ENCODE measurements at regions not wholly inside any gene's neighbourhood (a gene's known extent, or its start where the extent isn't known, plus 50 kb on each side); places are given as distances from the start of the nearest gene placed in this dataset.

GRCh38 chr4:125191232-125191631 is 123.5 kb upstream of the FAT4 start:
- no peak for DNase-seq (ENCODE audit: low spot score in 2 of 2)
- Histone ChIP-seq H3K27ac (no peak overlapping the region), H3K4me3 (no peak overlapping the region), H3K4me1 (no peaks in the 10 kb centered on the region), H3K36me3 (no peaks in the 10 kb centered on the region), H3K9me3 (no peaks in the 10 kb centered on the region), H3K27me3 (no peaks in the 10 kb centered on the region)
- intact Hi-C loops (cut with DNase I), result no loop called here
- TF ChIP-seq CTCF (IDR thresholded peaks at IDR 0.05), result no peak

GRCh38 chr4:125187226-125188176 is 127.3 kb upstream of the FAT4 start:
- Histone ChIP-seq H3K27me3 (no peaks in the 10 kb centered on the region), H3K4me3 (no peak overlapping the region), H3K36me3 (no peaks in the 10 kb centered on the region), H3K27ac (no peak overlapping the region), H3K9me3 (no peaks in the 10 kb centered on the region), H3K4me1 (no peaks in the 10 kb centered on the region)
- no peak for DNase-seq (ENCODE audit: low spot score in 2 of 2)
- TF ChIP-seq CTCF (IDR thresholded peaks at IDR 0.05), result no peak
- intact Hi-C loops (cut with DNase I), result no loop called here

GRCh38 chr4:125184116-125184515 is 130.6 kb upstream of the FAT4 start:
- no peak for TF ChIP-seq CTCF (IDR thresholded peaks at IDR 0.05)
- H3K9me3 ChIP-seq, result no peaks in the 10 kb centered on the region
- no peaks in the 10 kb centered on the region for H3K4me1 ChIP-seq
- DNase-seq (ENCODE audit: low spot score in 2 of 2), result no peak
- no peak overlapping the region for H3K27ac ChIP-seq
- no peaks in the 10 kb centered on the region for H3K36me3 ChIP-seq
- no peak overlapping the region for H3K4me3 ChIP-seq
- intact Hi-C loops (cut with DNase I), result no loop called here
- no peaks in the 10 kb centered on the region for H3K27me3 ChIP-seq

GRCh38 chr4:125181804-125182203 is 133.0 kb upstream of the FAT4 start:
- TF ChIP-seq CTCF (IDR thresholded peaks at IDR 0.05), result no peak
- Histone ChIP-seq H3K9me3 (no peaks in the 10 kb centered on the region), H3K4me3 (no peak overlapping the region), H3K27me3 (no peaks in the 10 kb centered on the region), H3K27ac (no peak overlapping the region), H3K36me3 (no peaks in the 10 kb centered on the region), H3K4me1 (no peaks in the 10 kb centered on the region)
- intact Hi-C loops (cut with DNase I), result no loop called here
- no peak for DNase-seq (ENCODE audit: low spot score in 2 of 2)

- H3K36me3 ChIP-seq, result no peaks in the 10 kb centered on the region
- H3K4me3 ChIP-seq, result no peak overlapping the region
- H3K4me1 ChIP-seq, result no peaks in the 10 kb centered on the region
- intact Hi-C loops (cut with DNase I), result no loop called here
- H3K27ac ChIP-seq, result no peak overlapping the region
- no peaks in the 10 kb centered on the region for H3K9me3 ChIP-seq
- no peak for TF ChIP-seq CTCF (IDR thresholded peaks at IDR 0.05)
- no peaks in the 10 kb centered on the region for H3K27me3 ChIP-seq
- no peak for DNase-seq (ENCODE audit: low spot score in 2 of 2)
Measured at GRCh38 chr4:125179727-125180126, 135.0 kb upstream of the FAT4 start.
